ENCODE measurements at regions not wholly inside any gene's neighbourhood (a gene's known extent, or its start where the extent isn't known, plus 50 kb on each side); places are given as distances from the start of the nearest gene placed in this dataset.
"Not testable (repeated sequence)": the region's sequence is repeated elsewhere in the genome, so short reads cannot be mapped to it uniquely, and the experiment has no call there.

- DNase-seq, result not testable (repeated sequence)
These were observed 50.6 kb upstream of the MYL10 start for GRCh38 chr7:101679653-101680173.

- DNase-seq, result no peak
These were observed 51.5 kb upstream of the MYL10 start for GRCh38 chr7:101680406-101681145.

- no peak for DNase-seq
These were observed 52.3 kb upstream of the MYL10 start for GRCh38 chr7:101681170-101682007.

DNA sequence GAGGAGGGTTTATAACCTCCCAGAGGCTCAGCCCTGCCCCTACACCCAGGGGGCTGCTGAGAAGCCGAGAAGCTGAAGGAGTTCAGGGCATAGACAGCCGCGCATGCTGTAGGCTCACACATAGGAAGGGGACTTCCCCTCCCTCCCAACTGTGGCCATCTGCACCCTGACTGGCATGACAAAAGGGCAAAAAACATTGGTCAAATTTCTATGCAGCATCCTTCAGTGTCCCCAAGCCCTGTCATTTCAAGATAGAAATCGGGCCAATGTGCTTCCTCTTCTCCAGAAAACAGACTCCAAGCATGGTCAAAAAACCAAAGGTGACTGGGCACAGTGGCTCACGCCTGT lies 55.9 kb upstream of the MYL10 start:
- no peak for DNase-seq

- DNase-seq, result no peak
These were observed 56.9 kb upstream of the MYL10 start for GRCh38 chr7:101686030-101686429.

DNA sequence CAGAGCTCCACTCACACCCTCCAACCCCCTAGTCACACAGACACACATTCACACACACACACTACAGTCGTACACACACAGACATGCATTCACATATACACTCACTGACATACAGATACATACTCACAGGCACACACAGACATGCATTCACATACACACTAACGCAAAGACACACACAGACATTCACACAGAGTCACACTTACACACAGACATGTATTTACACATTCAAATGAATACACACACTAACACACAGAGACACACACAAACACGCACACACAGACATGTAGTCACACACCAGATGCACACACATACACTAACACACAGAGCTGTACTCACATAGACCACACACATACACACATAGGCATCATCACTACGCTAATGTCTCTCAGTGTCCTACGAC lies 58.0 kb upstream of the MYL10 start:
- no peak for DNase-seq

- DNase-seq, result no peak
These were observed 58.7 kb upstream of the MYL10 start for GRCh38 chr7:101687791-101688182.

DNA sequence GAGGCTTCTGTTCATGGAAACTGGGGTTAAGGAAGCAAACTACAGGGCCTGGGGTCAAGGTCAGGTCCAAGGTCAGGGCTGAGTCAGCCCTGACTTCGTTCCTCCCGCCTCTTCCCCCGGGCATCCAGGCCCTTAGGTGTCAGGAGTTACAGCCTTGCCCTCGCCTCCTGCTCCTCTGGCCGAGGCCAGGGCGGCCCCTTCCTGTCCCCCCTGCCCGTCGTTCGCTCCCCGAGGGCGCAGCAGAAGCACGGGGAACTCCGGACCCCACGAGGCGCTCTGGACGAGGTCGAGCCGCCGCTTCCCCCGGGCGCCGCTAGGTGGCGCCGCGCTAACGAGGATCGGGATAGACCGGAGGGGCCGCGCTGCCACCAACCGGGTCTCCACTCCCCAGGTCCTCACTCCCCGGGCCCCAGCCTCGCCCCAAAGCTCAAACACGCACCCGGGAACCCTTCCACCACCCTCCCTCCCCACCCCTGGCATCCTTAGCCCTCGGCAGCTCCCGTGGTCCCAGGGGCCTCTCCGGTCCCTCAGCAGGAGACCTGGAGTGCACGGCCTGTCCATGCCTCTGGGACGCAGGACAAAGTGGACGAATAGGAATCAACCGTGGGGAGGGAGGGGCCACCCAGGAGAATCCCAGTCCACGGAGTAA lies 59.2 kb upstream of the MYL10 start:
- DNase-seq, result peak; percentile 26 to 74

DNA sequence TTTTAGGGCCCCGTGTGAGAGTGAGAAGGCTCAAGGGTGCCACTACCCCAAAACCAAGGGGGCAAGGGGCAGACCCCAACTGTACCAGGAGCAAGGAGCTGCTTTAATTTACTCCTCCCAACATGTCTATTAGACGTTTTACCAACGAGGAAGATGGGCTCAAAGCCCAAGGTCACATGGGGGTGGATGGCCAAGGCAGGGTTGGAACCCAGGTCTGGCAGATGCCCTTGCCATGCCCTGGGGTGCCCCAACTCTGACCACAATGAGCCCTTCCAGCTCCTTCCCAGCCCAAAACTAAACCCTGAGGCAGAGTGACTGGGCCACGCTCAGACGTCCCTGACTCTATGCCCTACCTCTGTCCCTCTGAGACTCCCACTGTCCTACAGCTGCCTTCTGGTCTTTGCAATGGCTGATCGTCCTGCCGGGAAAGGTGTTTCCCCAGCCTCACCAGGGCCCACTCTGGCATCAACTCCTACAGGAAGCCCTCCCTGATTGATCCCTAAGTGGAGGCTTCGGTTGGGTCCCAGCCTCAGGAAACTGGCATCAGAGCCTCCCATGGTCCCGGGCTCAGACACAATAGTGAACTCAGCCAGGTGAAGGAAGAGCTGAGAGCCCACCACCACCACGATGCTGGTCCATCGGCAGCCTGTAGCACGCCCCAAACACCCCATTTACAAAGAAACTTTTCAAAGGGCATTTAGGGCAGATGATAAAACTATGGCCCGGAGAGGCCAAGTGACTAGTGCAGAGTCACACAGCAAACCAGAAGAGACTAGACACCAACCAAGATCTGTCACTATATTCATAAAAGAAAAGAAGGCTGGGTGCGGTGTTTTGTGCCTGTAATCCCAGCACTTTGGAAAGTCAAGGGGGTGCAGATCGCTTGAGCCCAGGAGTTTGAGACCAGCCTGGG lies 60.2 kb upstream of the MYL10 start:
- DNase-seq, result no peak

- DNase-seq, result no peak
These were observed 61.0 kb upstream of the MYL10 start for GRCh38 chr7:101690061-101690460.

DNA sequence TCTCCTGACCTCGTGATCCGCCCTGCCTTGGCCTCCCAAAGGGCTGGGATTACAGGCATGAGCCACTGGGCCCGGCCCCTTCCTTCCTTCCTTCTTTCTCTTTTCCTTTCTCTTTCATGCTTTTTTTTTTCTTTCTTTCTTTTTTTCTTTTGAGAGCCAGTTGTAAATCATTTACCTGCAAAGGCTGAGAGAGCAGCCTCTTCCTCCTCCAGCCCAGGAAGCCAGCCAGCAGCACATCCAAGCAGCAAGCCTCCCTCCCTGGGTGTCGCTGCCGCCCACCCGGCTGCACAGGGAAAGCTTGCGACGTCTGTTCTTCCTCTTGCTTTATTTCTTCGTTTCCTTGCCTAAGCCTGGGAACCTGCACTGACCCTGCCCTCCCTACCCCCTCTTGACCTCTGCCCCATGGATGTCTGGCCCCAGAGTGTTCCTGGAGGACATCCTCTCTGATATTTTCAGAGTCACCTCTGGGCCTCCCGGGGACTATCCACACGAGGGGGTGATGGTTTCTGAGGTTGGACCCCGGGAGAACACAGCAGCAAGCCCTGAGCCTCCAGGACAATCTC lies 62.8 kb upstream of the MYL10 start:
- no peak for DNase-seq

DNA sequence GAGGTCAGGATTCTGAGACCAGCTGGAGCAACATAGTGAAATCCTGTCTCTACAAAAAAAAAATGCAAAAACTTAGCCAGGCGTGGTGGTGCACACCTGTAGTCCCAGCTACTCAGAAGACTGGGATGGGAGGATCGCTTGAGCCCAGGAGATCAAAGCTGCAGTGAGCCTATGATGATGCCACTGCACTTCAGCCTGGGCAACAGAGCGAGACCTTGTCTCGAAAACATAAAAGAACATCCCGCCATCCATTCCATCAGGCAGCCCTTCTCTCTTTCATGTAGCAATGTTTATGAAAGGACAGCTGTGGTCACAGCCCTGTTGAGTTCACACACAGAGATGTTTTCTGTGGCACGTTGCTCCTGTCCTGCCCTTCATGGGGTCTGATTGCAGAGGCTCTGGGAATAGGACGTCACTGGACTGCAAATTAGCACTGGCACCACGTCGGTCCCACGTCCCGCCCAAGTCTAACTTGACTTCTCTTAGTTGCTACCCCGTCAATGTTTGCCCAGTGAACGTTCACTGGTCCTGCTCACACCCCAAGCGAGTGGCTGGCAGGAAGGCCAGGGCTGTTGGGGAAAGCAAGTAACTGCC lies 64.5 kb upstream of the MYL10 start:
- DNase-seq, result no peak

DNA sequence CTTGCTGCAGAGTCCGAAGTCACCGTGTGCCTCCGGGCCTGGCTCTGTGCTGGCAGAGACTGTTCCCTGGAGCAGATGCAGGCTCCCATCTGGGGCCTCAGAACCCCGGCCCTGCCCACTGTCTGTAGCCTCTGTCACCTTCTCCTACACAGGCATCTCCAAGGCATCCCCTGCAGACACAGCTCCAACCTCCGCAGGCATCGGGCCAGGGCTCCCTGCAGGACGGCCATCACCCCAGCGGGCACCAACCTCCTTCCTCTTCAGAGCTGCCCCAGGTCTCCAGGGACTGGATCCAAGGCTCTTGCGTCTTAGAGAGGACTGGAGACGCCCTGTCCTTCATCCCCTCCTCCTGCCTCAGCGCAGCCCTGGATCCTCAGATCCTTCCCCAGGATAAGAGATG lies 69.9 kb upstream of the MYL10 start:
- no peak for DNase-seq

- DNase-seq, result no peak
These were observed 70.3 kb upstream of the MYL10 start for GRCh38 chr7:101699399-101699798.

DNA sequence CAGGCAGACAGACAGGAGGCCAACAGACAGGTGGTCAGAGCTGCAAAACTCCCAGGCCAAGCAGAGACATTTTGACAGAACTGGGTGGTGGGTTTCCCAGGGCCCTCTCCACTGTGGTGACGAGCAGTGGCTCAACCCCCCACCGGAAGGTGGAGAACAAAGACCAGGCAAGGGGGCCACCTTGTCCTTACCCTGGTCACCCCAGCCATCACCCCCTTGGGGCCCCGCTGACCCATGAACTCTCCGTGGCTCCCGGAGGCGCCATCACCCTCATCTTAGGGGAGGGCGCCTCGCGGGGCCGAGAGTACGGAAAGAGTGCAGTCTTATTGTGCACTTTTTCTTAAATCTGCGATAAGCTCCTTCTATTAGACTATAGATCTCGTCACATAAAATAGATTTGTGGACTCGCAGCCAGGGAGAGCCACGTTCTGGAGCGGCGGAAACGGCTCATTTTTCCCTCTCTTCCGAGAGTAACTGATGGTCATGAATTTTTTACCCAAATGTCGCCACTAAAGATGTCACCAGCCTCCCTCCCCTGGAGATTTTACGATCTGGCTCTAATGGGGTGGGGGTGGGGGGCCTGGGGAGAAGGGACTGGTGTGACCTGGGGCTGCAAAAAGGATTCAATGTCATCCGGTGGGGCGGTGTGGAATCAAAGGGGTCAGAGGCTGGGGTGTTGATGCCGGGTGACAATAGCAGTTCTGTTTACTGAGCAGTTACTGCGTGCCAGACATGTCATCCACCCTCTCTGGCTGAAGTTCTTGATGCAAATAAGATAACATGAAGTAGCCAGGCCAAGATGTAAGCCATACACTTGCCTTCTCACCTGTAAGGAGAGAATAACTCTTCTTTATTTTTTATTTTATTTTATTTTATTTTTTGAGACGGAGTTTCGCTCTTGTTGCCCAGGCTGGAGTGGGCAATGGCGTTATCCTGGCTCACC lies 71.1 kb upstream of the MYL10 start:
- no peak for DNase-seq

GRCh38 chr7:101701153-101701794 lies 72.2 kb upstream of the MYL10 start:
- no peak for DNase-seq

GRCh38 chr7:101702362-101702850 lies 73.3 kb upstream of the MYL10 start:
- DNase-seq, result no peak

GRCh38 chr7:101705331-101705730 lies 76.2 kb upstream of the MYL10 start:
- no peak for DNase-seq

DNA sequence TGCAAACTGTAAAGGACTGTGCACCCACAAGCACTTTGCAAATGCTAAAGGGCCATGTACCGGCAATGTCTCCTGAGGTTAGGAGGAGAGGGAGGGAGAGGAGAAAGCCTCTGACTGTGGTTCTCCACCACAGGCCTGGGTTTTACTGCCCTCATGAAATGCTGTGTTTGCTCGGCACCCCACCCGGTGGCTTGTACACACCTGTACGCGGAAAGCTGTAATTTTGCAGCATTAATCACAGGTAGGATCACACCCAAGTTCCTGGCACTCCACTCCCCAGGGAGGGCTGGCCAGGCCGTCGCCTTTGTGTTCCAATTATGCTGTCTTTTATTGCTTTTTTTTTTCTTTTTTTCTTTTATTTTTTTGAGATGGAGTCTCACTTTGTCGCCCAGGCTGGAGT lies 78.5 kb upstream of the MYL10 start:
- DNase-seq, result no peak

- no peak for DNase-seq
These were observed 79.1 kb upstream of the MYL10 start for GRCh38 chr7:101708223-101708622.

All from bone marrow (tissue), 2 donors.